Neuronal stem cell (in vitro differentiated cells): ENCODE measurements at regions not wholly inside any gene's neighbourhood (a gene's known extent, or its start where the extent isn't known, plus 50 kb on each side); places are given as distances from the start of the nearest gene placed in this dataset.
A peak's percentile ranks its signal among the peaks of the same experiment; 100 is the strongest.
"Not testable (repeated sequence)": the region's sequence is repeated elsewhere in the genome, so short reads cannot be mapped to it uniquely, and the experiment has no call there.

Experiments
- DNase-seq: peaks from one replicate; pipeline ENCODE4 v3.0.0-alpha.2; 2013; ENCODE audit warnings: low spot score
- H2AFZ ChIP-seq: one replicate; pipeline ENCODE4 v1.6.1; 2013; ENCODE audit warnings: mild to moderate bottlenecking, low read length, inconsistent platforms
- H2AK5ac ChIP-seq: 2 replicates; pipeline ENCODE4 v1.6.1; 2013; ENCODE audit warnings: low read depth, mild to moderate bottlenecking, inconsistent platforms, low read length, moderate library complexity, mixed read lengths
- H2BK120ac ChIP-seq: 2 replicates; pipeline ENCODE4 v1.6.1; 2013; ENCODE audit warnings: low read depth, mild to moderate bottlenecking, inconsistent platforms, low read length, moderate library complexity, mixed read lengths
- H2BK12ac ChIP-seq: one replicate; pipeline ENCODE4 v1.6.1; 2013; ENCODE audit warnings: low read length, inconsistent platforms
- H2BK15ac ChIP-seq: 2 replicates; pipeline ENCODE4 v1.6.1; 2013; ENCODE audit warnings: mild to moderate bottlenecking, low read length, inconsistent platforms, mixed read lengths
- H2BK5ac ChIP-seq: one replicate; pipeline ENCODE4 v1.6.1; 2013; ENCODE audit warnings: inconsistent platforms, mild to moderate bottlenecking, low read length, moderate library complexity
- H3K14ac ChIP-seq: one replicate; pipeline ENCODE4 v1.6.1; 2013; ENCODE audit warnings: low read length, inconsistent platforms
- H3K18ac ChIP-seq: 2 replicates; pipeline ENCODE4 v1.6.1; 2013; ENCODE audit warnings: low read length, inconsistent platforms
- H3K23ac ChIP-seq: 2 replicates; pipeline ENCODE4 v1.6.1; 2013; ENCODE audit warnings: low read depth, mild to moderate bottlenecking, mixed read lengths, low read length, inconsistent platforms; ENCODE audit not compliant: poor library complexity
- H3K27ac ChIP-seq: replicated peaks from 3 replicates; pipeline ENCODE4 v1.5.1; 2013; ENCODE audit warnings: low read length, inconsistent platforms
- H3K27me3 ChIP-seq, 3 experiments: 2 replicates each; pipeline ENCODE4 v1.6.1; 2013; ENCODE audit warnings: low read length in 3 of 3, mild to moderate bottlenecking in 2 of 3, inconsistent platforms in 1 of 3, low read depth in 1 of 3, mixed read lengths in 1 of 3, moderate library complexity in 1 of 3; ENCODE audit not compliant: control insufficient read depth in 3 of 3, insufficient read depth in 3 of 3
- H3K36me3 ChIP-seq, 2 donors: replicated peaks in 1 of 2; 2 replicates each; pipeline ENCODE4 v1.6.1; 2013; ENCODE audit warnings: low read length in 2 of 2; ENCODE audit not compliant: control insufficient read depth in 2 of 2, insufficient read depth in 2 of 2
- H3K4ac ChIP-seq: 2 replicates; pipeline ENCODE4 v1.6.1; 2013; ENCODE audit warnings: inconsistent platforms, mild to moderate bottlenecking, low read length, moderate library complexity
- H3K4me1 ChIP-seq, 2 donors: 1 replicate in 1 of 2; 2 replicates in 1 of 2; pipeline ENCODE4 v1.6.1; 2013; ENCODE audit warnings: low read length in 2 of 2, low read depth in 1 of 2; ENCODE audit not compliant: control insufficient read depth in 2 of 2, insufficient read depth in 1 of 2
- H3K4me2 ChIP-seq: one replicate; pipeline ENCODE4 v1.6.1; 2013; ENCODE audit warnings: mild to moderate bottlenecking, low read length, inconsistent platforms; ENCODE audit not compliant: insufficient read depth, poor library complexity, severe bottlenecking
- H3K4me3 ChIP-seq, 2 donors: 2 replicates each; pipeline ENCODE4 v1.5.1; 2013; ENCODE audit warnings: low read length in 2 of 2, mild to moderate bottlenecking in 2 of 2, inconsistent platforms in 1 of 2, moderate library complexity in 1 of 2
- H3K79me1 ChIP-seq: one replicate; pipeline ENCODE4 v1.6.1; 2013; ENCODE audit warnings: low read depth, mild to moderate bottlenecking, inconsistent platforms, low read length, moderate library complexity
- H3K9ac ChIP-seq: one replicate; pipeline ENCODE4 v1.6.1; 2013; ENCODE audit warnings: mild to moderate bottlenecking, low read depth, low read length, inconsistent platforms; ENCODE audit not compliant: poor library complexity
- H3K9me3 ChIP-seq, 2 donors: replicated peaks in 1 of 2; 2 replicates each; pipeline versions ENCODE3 to v1.6.1; 2013; ENCODE audit warnings: low read length in 2 of 2, mild to moderate bottlenecking in 2 of 2, inconsistent platforms in 1 of 2, low read depth in 1 of 2, mixed read lengths in 1 of 2, moderate library complexity in 1 of 2; ENCODE audit not compliant: control insufficient read depth in 2 of 2, insufficient read depth in 1 of 2
- H4K8ac ChIP-seq: one replicate; pipeline ENCODE4 v1.6.1; 2013; ENCODE audit warnings: low read depth, mild to moderate bottlenecking, inconsistent platforms, low read length, moderate library complexity
- H4K91ac ChIP-seq: one replicate; pipeline ENCODE4 v1.6.1; 2013; ENCODE audit warnings: low read length, low read depth, mild to moderate bottlenecking, inconsistent platforms; ENCODE audit not compliant: poor library complexity
- WGBS, 2 donors: extraction: QIAGEN DNeasy Blood & Tissue Kit; methylation state at CpG; one replicate each; pipeline ENCODE4 v1.1.7; 2013; ENCODE audit warnings: missing lambda C conversion rate in 2 of 2, mixed read lengths in 1 of 2; ENCODE audit not compliant: insufficient read length in 2 of 2, insufficient replicate concordance in 1 of 2; ENCODE audit errors: extremely low coverage in 2 of 2; 5-methylcytosine and 5-hydroxymethylcytosine counted together

DNA sequence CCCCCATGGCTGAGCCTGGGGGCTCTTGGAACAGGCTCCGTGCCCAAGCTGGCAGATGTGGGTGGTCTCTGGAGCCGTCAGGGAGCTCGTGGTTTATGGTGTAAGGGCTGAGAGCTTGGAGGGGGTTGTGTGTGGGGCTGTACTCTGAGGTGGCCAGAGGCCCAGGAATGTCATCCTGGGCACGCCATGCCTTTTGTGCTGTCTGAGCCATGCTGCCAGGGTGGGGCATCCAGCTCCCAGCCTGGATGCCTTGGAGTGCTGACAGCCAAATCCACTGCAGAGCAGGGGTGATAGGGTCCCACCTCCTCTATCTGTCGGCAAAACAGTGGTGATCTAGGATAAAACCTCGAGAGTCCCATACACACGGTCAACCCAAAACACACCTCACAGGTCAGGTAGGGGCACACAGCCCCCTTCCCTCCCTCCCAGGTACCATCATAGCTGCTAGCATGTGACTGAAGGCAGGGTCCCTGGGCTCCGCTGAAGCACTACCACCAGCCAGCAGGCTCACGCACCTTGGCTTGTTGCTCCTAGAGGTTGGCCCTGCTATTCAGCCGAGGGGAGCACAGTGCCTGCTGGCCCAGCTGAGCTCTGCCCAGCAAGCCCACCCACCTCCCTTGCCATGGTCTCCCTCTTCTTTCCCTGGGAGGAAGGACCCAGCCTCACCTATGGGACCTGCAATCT is 61.5 kb downstream of the GOLGA8B start:
- H3K23ac ChIP-seq, H3K9me3 ChIP-seq, H3K4me2 ChIP-seq, H2AFZ ChIP-seq, H2BK5ac ChIP-seq, H2AK5ac ChIP-seq, H3K4me1 ChIP-seq, H3K18ac ChIP-seq, H3K36me3 ChIP-seq, H4K8ac ChIP-seq, H3K4me3 ChIP-seq, DNase-seq, H3K14ac ChIP-seq, H3K27me3 ChIP-seq, H4K91ac ChIP-seq, H3K4ac ChIP-seq, H3K27ac ChIP-seq, H2BK12ac ChIP-seq, H2BK120ac ChIP-seq, H3K9ac ChIP-seq, H2BK15ac ChIP-seq, H3K79me1 ChIP-seq: not testable (repeated sequence)
- no CpG with 5 or more reads among the region's 10 CpGs for WGBS, 2 donors

DNA sequence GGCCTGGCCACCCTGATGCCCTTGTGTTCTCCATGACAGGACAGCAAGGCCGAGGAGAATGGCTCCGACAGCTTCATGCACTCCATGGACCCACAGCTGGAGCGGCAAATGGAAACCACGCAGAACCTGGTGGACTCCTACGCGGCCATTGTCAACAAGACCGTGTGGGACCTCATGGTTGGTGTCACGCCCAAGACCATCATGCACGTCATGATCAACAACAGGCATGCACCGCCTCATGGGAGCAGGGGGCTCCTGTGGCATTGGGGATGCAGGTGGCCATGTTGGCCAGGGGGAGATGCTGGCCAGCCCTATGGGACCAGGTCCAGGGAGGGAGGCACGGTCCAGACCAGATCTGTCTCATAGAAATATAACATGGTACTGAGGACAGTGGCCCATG is 62.9 kb downstream of the GOLGA8B start:
- H3K9me3 ChIP-seq = no peaks in the 10 kb centered on the region
- peaks cover 1% of the 10 kb centered on the region for H3K79me1 ChIP-seq
- H2BK120ac ChIP-seq = no peak overlapping the region
- no peak overlapping the region for H2AK5ac ChIP-seq
- H3K9ac ChIP-seq = no peak overlapping the region
- H2BK12ac ChIP-seq = no peak overlapping the region
- H3K4me1 ChIP-seq = no peaks in the 10 kb centered on the region
- H3K4me2 ChIP-seq = no peak overlapping the region
- no peak overlapping the region for H3K27ac ChIP-seq
- H3K18ac ChIP-seq = no peak overlapping the region
- H4K91ac ChIP-seq = no peak overlapping the region
- no peaks in the 10 kb centered on the region for H3K36me3 ChIP-seq
- no peak overlapping the region for H3K4me3 ChIP-seq
- H2BK5ac ChIP-seq = no peak overlapping the region
- H3K23ac ChIP-seq = peak overlapping the region; percentile 85
- DNase-seq = no peak
- no peak overlapping the region for H2BK15ac ChIP-seq
- H4K8ac ChIP-seq = peak overlapping the region; percentile 92
- no peak overlapping the region for H3K4ac ChIP-seq
- peak overlapping the region; percentile 99 for H3K14ac ChIP-seq
- H3K27me3 ChIP-seq = peaks cover 0 to 17% (median 4%) of the 10 kb centered on the region in 3 experiments
- WGBS, 2 donors = no CpG with 5 or more reads among the region's 11 CpGs
- H2AFZ ChIP-seq = no peak overlapping the region

DNA sequence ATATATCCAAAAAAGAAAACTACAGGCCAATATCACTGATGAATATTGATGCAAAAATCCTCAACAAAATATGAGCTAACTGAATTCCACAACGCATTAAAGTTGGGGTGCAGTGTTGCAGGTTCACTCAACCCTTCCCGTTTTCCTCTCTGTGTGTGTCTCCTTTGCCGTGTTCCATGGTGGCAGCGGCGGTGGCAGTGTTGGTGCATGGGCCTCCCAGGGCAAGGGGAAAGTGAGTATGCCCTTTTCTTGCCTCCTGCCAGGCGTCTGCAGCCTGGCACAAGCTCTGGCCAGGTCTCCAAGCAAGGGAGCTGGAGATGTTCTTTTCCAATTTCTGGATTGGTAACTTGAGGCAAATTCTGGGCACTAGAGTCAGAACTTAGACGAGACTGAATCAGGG is 63.4 kb downstream of the GOLGA8B start:
- H3K4me1 ChIP-seq, H3K9ac ChIP-seq, H2BK5ac ChIP-seq, H3K4me3 ChIP-seq, H2AK5ac ChIP-seq, DNase-seq, H4K91ac ChIP-seq, H3K36me3 ChIP-seq, H4K8ac ChIP-seq, H3K79me1 ChIP-seq, H3K4me2 ChIP-seq, H2BK12ac ChIP-seq, H3K14ac ChIP-seq, H2BK120ac ChIP-seq, H3K23ac ChIP-seq, H3K9me3 ChIP-seq, H3K27ac ChIP-seq, H3K18ac ChIP-seq, H3K4ac ChIP-seq, H2BK15ac ChIP-seq, H2AFZ ChIP-seq: not testable (repeated sequence)
- no CpG with 5 or more reads among the region's 7 CpGs for whole genome bisulfite sequencing, 2 donors
- H3K27me3 ChIP-seq = peaks cover 0 to 23% (median 9%) of the 10 kb centered on the region in 3 experiments

DNA sequence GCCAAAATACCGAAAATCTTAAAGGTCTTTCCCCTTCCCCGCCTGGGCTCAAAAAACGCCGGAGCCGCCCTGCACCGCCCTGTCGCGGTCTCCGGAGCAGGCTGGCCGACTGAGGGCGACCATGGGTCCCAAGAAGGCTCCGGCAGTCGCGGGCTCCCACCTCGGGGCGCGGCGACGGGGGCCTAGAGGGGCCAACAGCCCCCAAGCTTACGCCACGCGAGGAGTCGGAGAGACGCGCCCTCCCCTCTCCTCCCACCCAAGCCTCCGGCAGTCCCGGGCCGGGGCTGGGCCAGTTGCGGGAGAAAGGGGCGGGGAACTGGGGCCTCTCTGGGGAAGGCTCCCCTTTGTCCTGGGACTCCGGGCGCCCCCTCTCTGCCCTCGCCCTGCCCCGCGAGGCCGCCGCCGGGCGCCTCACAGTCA is 69.2 kb downstream of the GOLGA8B start:
- no peaks in the 10 kb centered on the region for H3K9me3 ChIP-seq
- H3K4me2 ChIP-seq = peak overlapping the region; percentile 93
- peaks cover 6 to 60% (median 42%) of the 10 kb centered on the region in 3 experiments for H3K27me3 ChIP-seq
- H2AK5ac ChIP-seq = no peak overlapping the region
- no peaks in the 10 kb centered on the region for H3K36me3 ChIP-seq
- H3K9ac ChIP-seq = peak overlapping the region; percentile 70
- no CpG with 5 or more reads among the region's 39 CpGs for WGBS, 2 donors
- no peak overlapping the region for H3K4ac ChIP-seq
- peak overlapping the region; percentile 99 for H2AFZ ChIP-seq
- peak overlapping the region; percentile 47 for H2BK120ac ChIP-seq
- H2BK12ac ChIP-seq = no peak overlapping the region
- no peaks in the 10 kb centered on the region for H3K79me1 ChIP-seq
- no peak overlapping the region for H2BK15ac ChIP-seq
- no peak overlapping the region for H4K91ac ChIP-seq
- H2BK5ac ChIP-seq = no peak overlapping the region
- no peak overlapping the region for H3K27ac ChIP-seq
- no peaks in the 10 kb centered on the region for H3K4me1 ChIP-seq
- no peak for DNase-seq
- H3K18ac ChIP-seq = peak overlapping the region; percentile 71
- H3K4me3 ChIP-seq = peak overlapping the region; percentile 53 to 78
- H3K14ac ChIP-seq = no peak overlapping the region
- H3K23ac ChIP-seq = no peak overlapping the region
- no peak overlapping the region for H4K8ac ChIP-seq
